ENCODE measurements at regions not wholly inside any gene's neighbourhood (a gene's known extent, or its start where the extent isn't known, plus 50 kb on each side); places are given as distances from the start of the nearest gene placed in this dataset.

- Histone ChIP-seq H3K27ac (ENCODE audit: low read depth, low read length) (no peak overlapping the region), H4K12ac (ENCODE audit: low read depth, low read length) (no peak overlapping the region), H3K27me3 (ENCODE audit: insufficient read depth, low read length) (no peaks in the 10 kb centered on the region), H2BK120ac (ENCODE audit: insufficient read depth, low read length, poor library complexity) (no peak overlapping the region), H2BK5ac (ENCODE audit: low read depth, low read length, poor library complexity) (no peak overlapping the region), H3K4me1 (ENCODE audit: control insufficient read depth in 1 of 2, insufficient read depth in 2 of 2, low read length in 2 of 2) (no peaks in the 10 kb centered on the region), H2AFZ (ENCODE audit: insufficient read depth, low read length, poor library complexity) (no peak overlapping the region), H3K4me3 (ENCODE audit: low read depth, low read length) (no peak overlapping the region), H3K4ac (ENCODE audit: low read depth, low read length) (no peak overlapping the region), H3K4me2 (ENCODE audit: low read length) (no peak overlapping the region), H3K23ac (ENCODE audit: low read length) (no peak overlapping the region), H3K79me1 (ENCODE audit: low read length) (no peaks in the 10 kb centered on the region), H3K18ac (ENCODE audit: low read length) (no peak overlapping the region), H3K9me3 (ENCODE audit: insufficient read depth, low read depth, low read length) (no peaks in the 10 kb centered on the region), H3K79me2 (ENCODE audit: control insufficient read depth, insufficient read depth, low read length, poor library complexity) (no peaks in the 10 kb centered on the region), H2AK5ac (ENCODE audit: low read length) (no peak overlapping the region), H2BK12ac (ENCODE audit: low read length) (no peak overlapping the region), H3K14ac (ENCODE audit: low read length) (no peak overlapping the region), H3K36me3 (ENCODE audit: control insufficient read depth in 1 of 2, insufficient read depth in 2 of 2, low read length in 2 of 2) (no peaks in the 10 kb centered on the region), H4K8ac (ENCODE audit: low read depth, low read length) (no peak overlapping the region), H3K9ac (ENCODE audit: low read length) (no peak overlapping the region), H4K91ac (ENCODE audit: low read depth, low read length) (no peak overlapping the region)
- DNase-seq, result no peak
Measured at GRCh38 chr1:72435025-72435424, 152.7 kb upstream of the NEGR1 start.

DNA sequence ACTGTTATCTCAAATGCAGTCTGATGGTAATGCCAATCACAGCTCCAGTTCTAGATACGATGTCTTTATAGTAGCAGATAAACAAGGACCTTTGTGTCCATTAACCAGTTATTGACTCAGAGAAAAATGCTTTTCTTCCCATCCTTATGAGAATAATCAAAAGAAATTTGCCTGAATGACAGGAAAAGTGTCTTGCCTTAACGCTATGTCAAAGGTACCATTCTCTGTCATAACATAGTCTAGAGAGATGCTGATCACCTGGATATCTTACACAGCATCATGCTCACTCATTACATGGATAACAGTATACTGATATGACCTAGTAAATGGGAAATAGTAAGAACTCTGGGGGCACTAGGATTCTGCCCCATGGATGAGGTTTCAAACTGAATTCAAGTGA lies 151.7 kb upstream of the NEGR1 start:
- no peak for DNase-seq
- no peak overlapping the region for H3K14ac ChIP-seq (ENCODE audit: low read length)
- WGBS (ENCODE audit: extremely low coverage, insufficient coverage, insufficient read length), result no CpG with 5 or more reads among the region's 2 CpGs

DNA sequence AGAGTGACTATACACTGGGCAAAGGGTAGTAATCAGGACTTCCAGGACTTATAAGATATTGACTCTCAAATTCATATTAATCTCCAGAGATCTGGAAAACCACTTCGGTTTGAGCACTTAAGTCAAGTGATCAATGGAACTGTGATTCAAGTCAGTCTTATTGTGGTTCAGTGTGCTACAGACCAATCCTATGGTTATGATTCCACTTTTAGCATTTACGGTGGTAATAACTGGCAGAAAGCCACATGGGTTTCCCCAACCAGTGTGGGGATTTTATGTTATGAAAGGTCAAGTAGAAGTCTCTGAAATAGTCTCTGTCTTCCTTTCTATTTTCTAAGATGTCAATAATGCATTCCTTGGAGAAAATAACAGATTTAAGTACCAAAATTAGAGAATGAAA lies 151.3 kb upstream of the NEGR1 start:
- WGBS (ENCODE audit: extremely low coverage, insufficient coverage, insufficient read length), result no CpG with 5 or more reads among the region's 2 CpGs

More for the DNA sequence above, 151.7 kb upstream of the NEGR1 start:
- Histone ChIP-seq H3K4me1 (ENCODE audit: control insufficient read depth in 1 of 2, insufficient read depth in 2 of 2, low read length in 2 of 2) (no peaks in the 10 kb centered on the region), H2BK12ac (ENCODE audit: low read length) (no peak overlapping the region), H3K27ac (ENCODE audit: low read depth, low read length) (no peak overlapping the region), H3K9ac (ENCODE audit: low read length) (no peak overlapping the region), H3K4me3 (ENCODE audit: low read depth, low read length) (no peak overlapping the region), H4K12ac (ENCODE audit: low read depth, low read length) (no peak overlapping the region), H2AK5ac (ENCODE audit: low read length) (no peak overlapping the region), H3K79me1 (ENCODE audit: low read length) (no peaks in the 10 kb centered on the region), H3K9me3 (ENCODE audit: insufficient read depth, low read depth, low read length) (no peaks in the 10 kb centered on the region), H3K23ac (ENCODE audit: low read length) (no peak overlapping the region), H2BK120ac (ENCODE audit: insufficient read depth, low read length, poor library complexity) (no peak overlapping the region), H3K36me3 (ENCODE audit: control insufficient read depth in 1 of 2, insufficient read depth in 2 of 2, low read length in 2 of 2) (no peaks in the 10 kb centered on the region), H3K18ac (ENCODE audit: low read length) (no peak overlapping the region), H3K79me2 (ENCODE audit: control insufficient read depth, insufficient read depth, low read length, poor library complexity) (no peaks in the 10 kb centered on the region), H2AFZ (ENCODE audit: insufficient read depth, low read length, poor library complexity) (no peak overlapping the region), H2BK5ac (ENCODE audit: low read depth, low read length, poor library complexity) (no peak overlapping the region), H3K4me2 (ENCODE audit: low read length) (no peak overlapping the region), H3K27me3 (ENCODE audit: insufficient read depth, low read length) (no peaks in the 10 kb centered on the region), H4K8ac (ENCODE audit: low read depth, low read length) (no peak overlapping the region), H3K4ac (ENCODE audit: low read depth, low read length) (no peak overlapping the region), H4K91ac (ENCODE audit: low read depth, low read length) (no peak overlapping the region)

GRCh38 chr1:72432645-72433267 lies 150.4 kb upstream of the NEGR1 start:
- Histone ChIP-seq H2BK120ac (ENCODE audit: insufficient read depth, low read length, poor library complexity) (no peak overlapping the region), H3K4ac (ENCODE audit: low read depth, low read length) (no peak overlapping the region), H3K23ac (ENCODE audit: low read length) (no peak overlapping the region), H4K91ac (ENCODE audit: low read depth, low read length) (no peak overlapping the region), H3K36me3 (ENCODE audit: control insufficient read depth in 1 of 2, insufficient read depth in 2 of 2, low read length in 2 of 2) (no peaks in the 10 kb centered on the region), H3K4me1 (ENCODE audit: control insufficient read depth in 1 of 2, insufficient read depth in 2 of 2, low read length in 2 of 2) (no peaks in the 10 kb centered on the region), H4K12ac (ENCODE audit: low read depth, low read length) (no peak overlapping the region), H3K14ac (ENCODE audit: low read length) (no peak overlapping the region), H2AK5ac (ENCODE audit: low read length) (no peak overlapping the region), H4K8ac (ENCODE audit: low read depth, low read length) (no peak overlapping the region), H3K9ac (ENCODE audit: low read length) (no peak overlapping the region), H3K4me2 (ENCODE audit: low read length) (no peak overlapping the region), H3K9me3 (ENCODE audit: insufficient read depth, low read depth, low read length) (no peaks in the 10 kb centered on the region), H3K79me2 (ENCODE audit: control insufficient read depth, insufficient read depth, low read length, poor library complexity) (no peaks in the 10 kb centered on the region), H3K27ac (ENCODE audit: low read depth, low read length) (no peak overlapping the region), H2AFZ (ENCODE audit: insufficient read depth, low read length, poor library complexity) (no peak overlapping the region), H3K18ac (ENCODE audit: low read length) (no peak overlapping the region), H3K79me1 (ENCODE audit: low read length) (no peaks in the 10 kb centered on the region), H2BK5ac (ENCODE audit: low read depth, low read length, poor library complexity) (no peak overlapping the region), H3K27me3 (ENCODE audit: insufficient read depth, low read length) (no peaks in the 10 kb centered on the region), H2BK12ac (ENCODE audit: low read length) (no peak overlapping the region), H3K4me3 (ENCODE audit: low read depth, low read length) (no peak overlapping the region)
- no peak for DNase-seq
- no CpG with 5 or more reads among the region's 5 CpGs for WGBS (ENCODE audit: extremely low coverage, insufficient coverage, insufficient read length)

More for the DNA sequence above, 151.3 kb upstream of the NEGR1 start:
- no peaks in the 10 kb centered on the region for H3K27me3 ChIP-seq (ENCODE audit: insufficient read depth, low read length)
- H2AK5ac ChIP-seq (ENCODE audit: low read length), result no peak overlapping the region
- no peak overlapping the region for H4K12ac ChIP-seq (ENCODE audit: low read depth, low read length)
- no peak overlapping the region for H4K8ac ChIP-seq (ENCODE audit: low read depth, low read length)
- no peak overlapping the region for H2AFZ ChIP-seq (ENCODE audit: insufficient read depth, low read length, poor library complexity)
- no peak overlapping the region for H3K4me3 ChIP-seq (ENCODE audit: low read depth, low read length)
- no peak overlapping the region for H3K9ac ChIP-seq (ENCODE audit: low read length)
- H2BK120ac ChIP-seq (ENCODE audit: insufficient read depth, low read length, poor library complexity), result no peak overlapping the region
- no peak overlapping the region for H3K4ac ChIP-seq (ENCODE audit: low read depth, low read length)
- no peak overlapping the region for H3K27ac ChIP-seq (ENCODE audit: low read depth, low read length)
- H2BK5ac ChIP-seq (ENCODE audit: low read depth, low read length, poor library complexity), result no peak overlapping the region
- no peak overlapping the region for H4K91ac ChIP-seq (ENCODE audit: low read depth, low read length)
- no peak overlapping the region for H2BK12ac ChIP-seq (ENCODE audit: low read length)
- H3K18ac ChIP-seq (ENCODE audit: low read length), result no peak overlapping the region
- no peak overlapping the region for H3K23ac ChIP-seq (ENCODE audit: low read length)
- H3K79me1 ChIP-seq (ENCODE audit: low read length), result no peaks in the 10 kb centered on the region
- no peaks in the 10 kb centered on the region for H3K36me3 ChIP-seq (ENCODE audit: control insufficient read depth in 1 of 2, insufficient read depth in 2 of 2, low read length in 2 of 2)
- no peaks in the 10 kb centered on the region for H3K9me3 ChIP-seq (ENCODE audit: insufficient read depth, low read depth, low read length)
- no peak overlapping the region for H3K14ac ChIP-seq (ENCODE audit: low read length)
- no peak overlapping the region for H3K4me2 ChIP-seq (ENCODE audit: low read length)
- no peaks in the 10 kb centered on the region for H3K4me1 ChIP-seq (ENCODE audit: control insufficient read depth in 1 of 2, insufficient read depth in 2 of 2, low read length in 2 of 2)
- DNase-seq, result no peak
- no peaks in the 10 kb centered on the region for H3K79me2 ChIP-seq (ENCODE audit: control insufficient read depth, insufficient read depth, low read length, poor library complexity)
